Vagina (tissue), 2 donors: ENCODE measurements at regions not wholly inside any gene's neighbourhood (a gene's known extent, or its start where the extent isn't known, plus 50 kb on each side); places are given as distances from the start of the nearest gene placed in this dataset.

Experiments used
- DNase-seq, 2 donors: peaks; one replicate each; pipeline ENCODE4 v3.0.0-alpha.2; 2017; ENCODE audit errors: extremely low spot score in 2 of 2
- H3K27ac ChIP-seq: fragments of 200-600 bp; sonication (generic); one replicate; pipeline ENCODE4 v1.5.1; 2019
- H3K27me3 ChIP-seq: fragments of 200-600 bp; sonication (generic); one replicate; pipeline ENCODE4 v1.5.1; 2019
- H3K36me3 ChIP-seq, 2 donors: fragments of 200-600 bp; sonication (generic); one replicate each; pipeline ENCODE4 v1.5.1; 2017 to 2019
- H3K4me1 ChIP-seq: fragments of 200-600 bp; sonication (generic); one replicate; pipeline ENCODE4 v1.5.1; 2019
- H3K4me3 ChIP-seq, 2 donors: fragments of 200-600 bp; sonication (generic); 1 replicate in 1 of 2; 2 replicates in 1 of 2; pipeline ENCODE4 v1.5.1; 2016 to 2019
- H3K9me3 ChIP-seq: fragments of 200-600 bp; sonication (generic); one replicate; pipeline ENCODE4 v1.5.1; 2019
- CTCF ChIP-seq, 3 experiments: fragments of 450-650 bp in 2 of 3; fragments of 200-600 bp in 1 of 3; sonication (generic) in 1 of 3; IDR thresholded peaks; one replicate each; pipeline ENCODE4 v1.5.1; 2017 to 2019; ENCODE audit warnings: antibody characterized with exemption in 3 of 3, mild to moderate bottlenecking in 2 of 3, moderate library complexity in 2 of 3
- POLR2A ChIP-seq, 2 donors: fragments of 450-650 bp; IDR thresholded peaks; one replicate each; pipeline ENCODE4 v1.6.1; 2017; ENCODE audit warnings: antibody characterized with exemption in 2 of 2, mild to moderate bottlenecking in 2 of 2, moderate library complexity in 2 of 2
- POLR2AphosphoS5 ChIP-seq, 2 donors: sonication (generic); formaldehyde crosslinking; IDR thresholded peaks; one replicate each; pipeline ENCODE4 v1.9.0; 2017; ENCODE audit warnings: antibody characterized with exemption in 2 of 2, mild to moderate bottlenecking in 2 of 2, low read depth in 1 of 2; ENCODE audit not compliant: insufficient read depth in 1 of 2
- intact Hi-C: fragments of 100-400 bp; cut with DNase I; formaldehyde crosslinking; loops from one replicate; pipeline ENCODE4 v1.15.1; 2023

- intact Hi-C loops: loop anchor here (5.0 kb wide), 1 partner anchor 340 kb away; no protein-coding TSS in a partner anchor
- H3K9me3 ChIP-seq: no peaks in the 10 kb centered on the region
- no peak overlapping the region for H3K27ac ChIP-seq
- H3K27me3 ChIP-seq: no peaks in the 10 kb centered on the region
- peaks cover 37% of the 10 kb centered on the region for H3K4me1 ChIP-seq
- DNase-seq: no peak
- H3K36me3 ChIP-seq: no peaks in the 10 kb centered on the region
- TF ChIP-seq POLR2AphosphoS5 (IDR thresholded peaks at IDR 0.05; ENCODE audit: insufficient read depth in 1 of 2, low read depth in 1 of 2) (no peak), CTCF (IDR thresholded peaks at IDR 0.05) (no peak), POLR2A (IDR thresholded peaks at IDR 0.05) (no peak)
- no peak overlapping the region for H3K4me3 ChIP-seq
These were observed 78.1 kb upstream of the WDR26 start for GRCh38 chr1:224512600-224513151.

DNA sequence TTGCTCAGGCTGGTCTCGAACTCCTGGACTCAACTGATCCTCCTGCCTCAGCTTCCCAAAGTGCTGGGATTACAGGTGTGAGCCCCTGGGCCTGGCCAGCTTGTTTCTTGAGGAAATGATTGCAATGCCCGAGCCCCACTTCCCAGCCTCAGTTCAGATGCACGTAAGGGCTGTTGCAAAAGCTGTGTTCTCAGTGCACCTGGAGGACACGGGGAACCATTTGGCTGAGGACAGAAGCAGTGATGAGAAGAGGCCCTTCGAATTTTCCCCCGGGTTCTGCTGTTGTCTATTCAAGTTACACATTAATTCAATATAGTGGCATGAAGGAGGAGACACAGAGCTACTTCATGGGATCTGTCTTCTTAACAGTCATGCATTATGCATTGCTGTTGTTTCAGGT lies 78.8 kb upstream of the WDR26 start:
- H3K27ac ChIP-seq: no peak overlapping the region
- no peak for TF ChIP-seq POLR2AphosphoS5 (IDR thresholded peaks at IDR 0.05; ENCODE audit: insufficient read depth in 1 of 2, low read depth in 1 of 2)
- no peak for TF ChIP-seq POLR2A (IDR thresholded peaks at IDR 0.05)
- no peak for TF ChIP-seq CTCF (IDR thresholded peaks at IDR 0.05)
- H3K9me3 ChIP-seq: no peaks in the 10 kb centered on the region
- peaks cover 30% of the 10 kb centered on the region for H3K4me1 ChIP-seq
- H3K36me3 ChIP-seq: no peaks in the 10 kb centered on the region
- no peak overlapping the region for H3K4me3 ChIP-seq
- DNase-seq: no peak
- no peaks in the 10 kb centered on the region for H3K27me3 ChIP-seq
- intact Hi-C loops: loop anchor here (5.0 kb wide), 1 partner anchor 339 kb away; no protein-coding TSS in a partner anchor

GRCh38 chr1:224513787-224514209 lies 79.2 kb upstream of the WDR26 start:
- Histone ChIP-seq H3K27ac (no peak overlapping the region), H3K36me3 (no peaks in the 10 kb centered on the region), H3K4me3 (no peak overlapping the region), H3K27me3 (no peaks in the 10 kb centered on the region), H3K4me1 (peaks cover 26% of the 10 kb centered on the region), H3K9me3 (no peaks in the 10 kb centered on the region)
- TF ChIP-seq POLR2AphosphoS5 (IDR thresholded peaks at IDR 0.05; ENCODE audit: insufficient read depth in 1 of 2, low read depth in 1 of 2) (no peak), CTCF (IDR thresholded peaks at IDR 0.05) (peak; percentile 79 to 90 (median 89)), POLR2A (IDR thresholded peaks at IDR 0.05) (no peak)
- intact Hi-C loops: loop anchor here (5.0 kb wide), 1 partner anchor 339 kb away; no protein-coding TSS in a partner anchor
- DNase-seq: no peak

DNA sequence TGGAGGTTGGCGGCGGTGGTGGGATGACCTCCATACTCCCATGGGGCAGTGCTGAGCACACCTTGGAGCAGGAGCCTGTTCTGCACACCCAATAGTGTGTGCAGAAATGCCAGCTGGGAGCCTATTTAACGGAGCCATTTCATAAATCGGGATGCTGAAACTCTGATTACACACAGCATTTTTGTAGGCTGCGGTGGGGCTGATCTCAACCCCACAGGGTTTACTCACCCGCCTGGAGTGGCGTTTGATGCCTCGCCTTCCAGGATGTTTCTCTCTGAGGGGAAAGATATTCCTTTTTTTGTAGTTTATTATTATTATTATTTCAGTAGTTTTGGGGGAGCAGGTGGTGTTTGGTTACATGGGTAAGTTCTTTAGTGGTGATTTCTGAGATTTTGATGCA lies 82.6 kb upstream of the WDR26 start:
- Histone ChIP-seq H3K27me3 (no peaks in the 10 kb centered on the region), H3K4me3 (no peak overlapping the region), H3K27ac (no peak overlapping the region), H3K4me1 (no peaks in the 10 kb centered on the region), H3K9me3 (no peaks in the 10 kb centered on the region), H3K36me3 (no peaks in the 10 kb centered on the region)
- DNase-seq: no peak
- intact Hi-C loops: no loop called here
- TF ChIP-seq POLR2AphosphoS5 (IDR thresholded peaks at IDR 0.05; ENCODE audit: insufficient read depth in 1 of 2, low read depth in 1 of 2) (no peak), POLR2A (IDR thresholded peaks at IDR 0.05) (no peak), CTCF (IDR thresholded peaks at IDR 0.05) (no peak)

- intact Hi-C loops: no loop called here
- Histone ChIP-seq H3K4me3 (no peak overlapping the region), H3K36me3 (no peaks in the 10 kb centered on the region), H3K27me3 (no peaks in the 10 kb centered on the region), H3K4me1 (no peaks in the 10 kb centered on the region), H3K9me3 (no peaks in the 10 kb centered on the region), H3K27ac (no peak overlapping the region)
- no peak for DNase-seq
- TF ChIP-seq POLR2A (IDR thresholded peaks at IDR 0.05): no peak
- TF ChIP-seq POLR2AphosphoS5 (IDR thresholded peaks at IDR 0.05; ENCODE audit: insufficient read depth in 1 of 2, low read depth in 1 of 2): no peak
- no peak for TF ChIP-seq CTCF (IDR thresholded peaks at IDR 0.05)
These were observed 83.9 kb upstream of the WDR26 start for GRCh38 chr1:224518528-224518927.
